NT2/D1 (cell line): ENCODE measurements at regions not wholly inside any gene's neighbourhood (a gene's known extent, or its start where the extent isn't known, plus 50 kb on each side); places are given as distances from the start of the nearest gene placed in this dataset.

Source experiments
- YY1 ChIP-seq: IDR thresholded peaks from 2 replicates; pipeline ENCODE4 v1.6.1; 2011; ENCODE audit not compliant: insufficient read length, insufficient read depth
- ZNF274 ChIP-seq: IDR thresholded peaks from 2 replicates; pipeline ENCODE4 v1.6.1; 2011; ENCODE audit warnings: mild to moderate bottlenecking, low read depth, low read length

DNA sequence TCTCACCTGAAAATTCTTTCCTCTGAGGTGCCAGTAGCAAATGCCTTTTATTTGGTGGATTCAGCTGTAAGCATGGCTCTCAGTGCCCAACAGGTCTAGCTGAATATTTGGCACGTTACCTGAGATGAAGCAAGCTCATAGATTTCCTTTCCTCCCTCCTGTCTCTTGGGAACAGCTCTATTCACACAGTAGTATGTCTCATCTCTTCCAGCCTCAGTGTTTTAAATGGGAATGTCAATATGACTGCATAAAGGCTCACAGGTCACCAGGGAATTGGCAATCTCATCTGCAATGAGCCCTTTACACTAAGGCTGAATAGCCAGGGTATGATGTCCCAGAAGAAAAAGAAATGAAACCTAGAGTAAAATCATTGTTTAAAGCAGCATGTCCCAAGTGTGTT is 733.5 kb downstream of the NTRK3 start:
- TF ChIP-seq ZNF274 (no peak), YY1 (no peak)
